SK-N-SH (cell line): ENCODE measurements at regions not wholly inside any gene's neighbourhood (a gene's known extent, or its start where the extent isn't known, plus 50 kb on each side); places are given as distances from the start of the nearest gene placed in this dataset.

Experiments
- CTCF ChIA-PET: fragments of 300-600, 350-600 bp; formaldehyde crosslinking; extraction: SDS; loops from one replicate; lab custom pipeline; 2021; lab: Yijun Ruan, JAX
- POLR2A ChIA-PET: fragments of 350-600 bp; sonication (Branson Sonifier 250); formaldehyde crosslinking; extraction: SDS; loops from one replicate; lab custom pipeline; 2020; ENCODE audit warnings: antibody characterized with exemption, inconsistent platforms; lab: Yijun Ruan, JAX
- DNase-seq: peaks from one replicate; pipeline ENCODE4 v3.0.0; 2012
- H2AFZ ChIP-seq: fragments of 200-600 bp; sonication (generic); 2 replicates; pipeline ENCODE4 v1.8.1; 2016; ENCODE audit warnings: antibody characterized with exemption, mild to moderate bottlenecking, low read depth
- H3F3A ChIP-seq: fragments of 200-600 bp; sonication (generic); replicated peaks from 2 replicates; pipeline ENCODE3; 2016; ENCODE audit warnings: antibody characterized with exemption, mild to moderate bottlenecking; ENCODE audit not compliant: insufficient read depth
- H3K27ac ChIP-seq, 2 experiments: fragments of 200-500 bp in 1 of 2; fragments of 200-600 bp in 1 of 2; sonication (Bioruptor generic) in 1 of 2; sonication (generic), shearing (Covaris generic) in 1 of 2; 2 replicates each; pipeline versions ENCODE4 v1.5.1 to v1.6.1; 2014 to 2016; ENCODE audit warnings: low read depth in 2 of 2, inconsistent platforms in 1 of 2, low read length in 1 of 2, mild to moderate bottlenecking in 1 of 2, mixed read lengths in 1 of 2
- H3K27me3 ChIP-seq: fragments of 200-600 bp; sonication (generic), shearing (Covaris generic); 2 replicates; pipeline ENCODE4 v1.6.1; 2016; ENCODE audit warnings: mixed run types; ENCODE audit not compliant: insufficient read depth
- H3K36me3 ChIP-seq, 2 experiments: fragments of 200-500 bp in 1 of 2; fragments of 200-600 bp in 1 of 2; sonication (Bioruptor generic) in 1 of 2; sonication (generic) in 1 of 2; replicated peaks in 1 of 2; 2 replicates each; pipeline versions ENCODE3 to v1.5.1; 2014 to 2016; ENCODE audit warnings: low read length in 1 of 2, mild to moderate bottlenecking in 1 of 2; ENCODE audit not compliant: insufficient read depth in 2 of 2, control insufficient read depth in 1 of 2
- H3K4me1 ChIP-seq, 2 experiments: fragments of 200-500 bp in 1 of 2; fragments of 200-600 bp in 1 of 2; sonication (Bioruptor generic) in 1 of 2; sonication (generic), shearing (Covaris generic) in 1 of 2; 2 replicates each; pipeline versions ENCODE4 v1.5.1 to v1.6.1; 2014 to 2016; ENCODE audit warnings: low read depth in 1 of 2, low read length in 1 of 2, mixed run types in 1 of 2; ENCODE audit not compliant: insufficient read depth in 2 of 2, control insufficient read depth in 1 of 2
- H3K4me2 ChIP-seq: fragments of 200-600 bp; sonication (generic), shearing (Covaris generic); 2 replicates; pipeline ENCODE4 v1.6.1; 2017; ENCODE audit warnings: mixed run types
- H3K4me3 ChIP-seq, 2 experiments: fragments of 200-500 bp in 1 of 2; fragments of 200-600 bp in 1 of 2; sonication (Bioruptor generic) in 1 of 2; sonication (generic), shearing (Covaris generic) in 1 of 2; 2 replicates each; pipeline versions ENCODE4 v1.5.1 to v1.8.1; 2014 to 2016; ENCODE audit warnings: low read depth in 2 of 2, inconsistent platforms in 1 of 2, low read length in 1 of 2, mild to moderate bottlenecking in 1 of 2, mixed read lengths in 1 of 2, moderate library complexity in 1 of 2
- H3K79me2 ChIP-seq: fragments of 200-600 bp; sonication (generic); 2 replicates; pipeline ENCODE4 v1.8.1; 2017; ENCODE audit warnings: mild to moderate bottlenecking; ENCODE audit not compliant: insufficient read depth
- H3K9ac ChIP-seq: fragments of 200-600 bp; sonication (generic); 2 replicates; pipeline ENCODE4 v1.6.1; 2017; ENCODE audit warnings: mixed run types
- H3K9me2 ChIP-seq: fragments of 200-600 bp; sonication (generic); 2 replicates; pipeline ENCODE4 v1.6.1; 2017; ENCODE audit warnings: mixed run types
- H3K9me3 ChIP-seq: fragments of 200-600 bp; sonication (generic); 2 replicates; pipeline ENCODE4 v1.6.1; 2017; ENCODE audit warnings: mixed run types, mild to moderate bottlenecking, moderate library complexity
- H4K20me1 ChIP-seq: fragments of 200-600 bp; sonication (generic); 2 replicates; pipeline ENCODE4 v1.6.1; 2017; ENCODE audit warnings: mild to moderate bottlenecking, mixed run types; ENCODE audit not compliant: insufficient read depth
- CHD2 ChIP-seq: fragments of 150-350 bp; IDR thresholded peaks from 2 replicates; pipeline ENCODE4 v1.6.1; 2018; ENCODE audit warnings: low read length; ENCODE audit not compliant: partially characterized antibody
- FOXJ3 ChIP-seq: sonication (generic); formaldehyde crosslinking; IDR thresholded peaks from 2 replicates; pipeline ENCODE4 v1.5.1; 2020; ENCODE audit warnings: mild to moderate bottlenecking, missing genetic modification reagents
- GATA2 ChIP-seq: sonication (generic); formaldehyde crosslinking; IDR thresholded peaks from 2 replicates; pipeline ENCODE4 v1.5.0; 2020; ENCODE audit warnings: mild to moderate bottlenecking, missing genetic modification reagents
- MAX ChIP-seq: IDR thresholded peaks from 2 replicates; pipeline ENCODE4 v1.4.0; 2012; ENCODE audit warnings: low read depth
- PBX3 ChIP-seq: IDR thresholded peaks from 2 replicates; pipeline ENCODE4; 2012
- POLR2AphosphoS5 ChIP-seq: IDR thresholded peaks from 2 replicates; pipeline ENCODE4 v1.6.1; 2012; ENCODE audit warnings: low read depth, low read length
- RAD21 ChIP-seq: IDR thresholded peaks from 2 replicates; pipeline ENCODE4 v1.6.1; 2012; ENCODE audit warnings: mild to moderate bottlenecking, low read length
- RCOR1 ChIP-seq: fragments of 150-350 bp; IDR thresholded peaks from 2 replicates; pipeline ENCODE4 v1.6.1; 2017; ENCODE audit warnings: antibody characterized with exemption, low read length
- SIN3A ChIP-seq: IDR thresholded peaks from 2 replicates; pipeline ENCODE4 v1.6.1; 2012; ENCODE audit warnings: low read depth, mild to moderate bottlenecking, low read length, moderate library complexity, borderline replicate concordance
- TCF12 ChIP-seq: IDR thresholded peaks from 2 replicates; pipeline ENCODE4 v1.4.0; 2012
- TEAD4 ChIP-seq: IDR thresholded peaks from 2 replicates; pipeline ENCODE4 v1.4.0; 2012; ENCODE audit warnings: mild to moderate bottlenecking, borderline replicate concordance; ENCODE audit not compliant: insufficient read depth
- USF1 ChIP-seq: IDR thresholded peaks from 2 replicates; pipeline ENCODE4 v1.4.0; 2012; ENCODE audit warnings: low read depth, borderline replicate concordance
- WGBS: methylation state at CpG from one replicate; pipeline ENCODE4 v1.1.6; 2017; ENCODE audit warnings: low lambda C conversion rate; 5-methylcytosine and 5-hydroxymethylcytosine counted together

GRCh38 chr22:22428222-22429098 lies 80.1 kb downstream of the ZNF280B start:
- no peaks in the 10 kb centered on the region for H3K79me2 ChIP-seq
- no peak overlapping the region for H3K27ac ChIP-seq
- CTCF ChIA-PET: interaction anchor here (1.1 to 1.6 kb wide), 3 partner anchors 35 to 148 kb away, joined by 3 to 4 read pairs (median 4); no protein-coding TSS in a partner anchor
- no peak overlapping the region for H3K4me2 ChIP-seq
- POLR2A ChIA-PET: no interaction called here
- DNase-seq: no peak
- H2AFZ ChIP-seq: no peak overlapping the region
- no peak overlapping the region for H3K9ac ChIP-seq
- H3K9me2 ChIP-seq: no peaks in the 10 kb centered on the region
- H3K27me3 ChIP-seq: peaks cover 7% of the 10 kb centered on the region; the same call in 1 of the 2 replicates
- no peak for TF ChIP-seq TCF12
- no peak for TF ChIP-seq POLR2AphosphoS5
- H3K36me3 ChIP-seq: no peaks in the 10 kb centered on the region
- no peak overlapping the region for H3K4me3 ChIP-seq
- H3K9me3 ChIP-seq: no peaks in the 10 kb centered on the region
- no peaks in the 10 kb centered on the region for H3F3A ChIP-seq
- H3K4me1 ChIP-seq: no peaks in the 10 kb centered on the region
- 17% methylated on average over 7 of the region's 8 CpGs for WGBS
- H4K20me1 ChIP-seq: no peaks in the 10 kb centered on the region

GRCh38 chr22:22429369-22430108 lies 79.0 kb downstream of the ZNF280B start:
- Histone ChIP-seq H3K9me3 (no peaks in the 10 kb centered on the region), H3K27ac (no peak overlapping the region), H3K4me2 (no peak overlapping the region), H3K36me3 (no peaks in the 10 kb centered on the region), H3F3A (no peaks in the 10 kb centered on the region), H3K27me3 (no peaks in the 10 kb centered on the region; the same call in 1 of the 2 replicates), H3K9ac (no peak overlapping the region), H3K4me3 (no peak overlapping the region), H3K9me2 (no peaks in the 10 kb centered on the region), H3K4me1 (no peaks in the 10 kb centered on the region), H2AFZ (no peak overlapping the region), H4K20me1 (no peaks in the 10 kb centered on the region), H3K79me2 (no peaks in the 10 kb centered on the region)
- WGBS: 25% methylated on average over 6 of the region's 6 CpGs
- DNase-seq: no peak
- POLR2A ChIA-PET: no interaction called here
- TF ChIP-seq PBX3 (no peak), GATA2 (CRISPR knock-in tag) (no peak), SIN3A (no peak), FOXJ3 (CRISPR knock-in tag) (no peak), POLR2AphosphoS5 (no peak), TEAD4 (no peak), USF1 (no peak), MAX (no peak), RAD21 (no peak), RCOR1 (no peak), CHD2 (no peak)
- CTCF ChIA-PET: interaction anchor here (0.9 to 5.0 kb wide), 17 partner anchors 8 to 530 kb away, joined by 3 to 52 read pairs (median 7); partner anchors contain the start of gene PRAME
